Type B pancreatic cell (in vitro differentiated cells): ENCODE measurements at regions not wholly inside any gene's neighbourhood (a gene's known extent, or its start where the extent isn't known, plus 50 kb on each side); places are given as distances from the start of the nearest gene placed in this dataset.

Experiments
- DNase-seq: peaks from one replicate; pipeline ENCODE4 v3.0.0; 2021; ENCODE audit warnings: mixed read lengths; ENCODE audit not compliant: unreplicated experiment; ENCODE audit errors: extremely low spot score
- H3K27ac Mint-ChIP-seq: 2 replicates; pipeline ENCODE4 v1.8.0; 2021; ENCODE audit warnings: mild to moderate bottlenecking, mixed read lengths
- H3K27me3 Mint-ChIP-seq: 2 replicates; pipeline ENCODE4 v1.8.0; 2021; ENCODE audit warnings: mixed read lengths
- H3K36me3 Mint-ChIP-seq: 2 replicates; pipeline ENCODE4 v1.8.0; 2021; ENCODE audit warnings: mixed read lengths
- H3K4me1 Mint-ChIP-seq: one replicate; pipeline ENCODE4 v1.8.0; 2021; ENCODE audit warnings: mixed read lengths; ENCODE audit not compliant: unreplicated experiment
- H3K4me3 Mint-ChIP-seq: 2 replicates; pipeline ENCODE4 v1.8.0; 2021; ENCODE audit warnings: mild to moderate bottlenecking, mixed read lengths
- H3K9me3 Mint-ChIP-seq: 2 replicates; pipeline ENCODE4 v1.8.0; 2021; ENCODE audit warnings: mixed read lengths
- TF ChIP-seq, protein P1 (sequence below): fragments of 200-600 bp; sonication (generic); conservative IDR thresholded peaks from 2 replicates; pipeline ENCODE4 v1.5.0; 2021; ENCODE audit warnings: antibody characterized with exemption, mild to moderate bottlenecking

DNA sequence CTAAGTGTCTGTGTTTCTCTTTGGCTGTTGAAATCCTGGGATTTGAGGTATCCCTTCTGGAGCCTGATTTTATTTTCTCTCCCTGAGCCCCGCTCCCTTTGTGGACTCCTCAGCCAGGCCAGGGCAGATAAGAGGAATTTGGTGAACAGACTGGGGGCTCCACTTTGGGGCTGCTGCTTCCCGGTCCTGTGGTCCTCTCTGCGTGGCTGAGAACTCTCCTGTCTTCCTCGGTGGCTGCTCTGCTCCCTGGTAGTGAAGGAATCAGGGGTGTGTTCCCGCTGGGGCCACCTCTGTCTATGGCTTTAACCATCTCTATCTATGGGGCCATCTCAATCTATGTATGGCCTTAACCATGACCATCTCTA, 71.7 kb upstream of the SH3PXD2B start:
- TF ChIP-seq, protein P1, sequence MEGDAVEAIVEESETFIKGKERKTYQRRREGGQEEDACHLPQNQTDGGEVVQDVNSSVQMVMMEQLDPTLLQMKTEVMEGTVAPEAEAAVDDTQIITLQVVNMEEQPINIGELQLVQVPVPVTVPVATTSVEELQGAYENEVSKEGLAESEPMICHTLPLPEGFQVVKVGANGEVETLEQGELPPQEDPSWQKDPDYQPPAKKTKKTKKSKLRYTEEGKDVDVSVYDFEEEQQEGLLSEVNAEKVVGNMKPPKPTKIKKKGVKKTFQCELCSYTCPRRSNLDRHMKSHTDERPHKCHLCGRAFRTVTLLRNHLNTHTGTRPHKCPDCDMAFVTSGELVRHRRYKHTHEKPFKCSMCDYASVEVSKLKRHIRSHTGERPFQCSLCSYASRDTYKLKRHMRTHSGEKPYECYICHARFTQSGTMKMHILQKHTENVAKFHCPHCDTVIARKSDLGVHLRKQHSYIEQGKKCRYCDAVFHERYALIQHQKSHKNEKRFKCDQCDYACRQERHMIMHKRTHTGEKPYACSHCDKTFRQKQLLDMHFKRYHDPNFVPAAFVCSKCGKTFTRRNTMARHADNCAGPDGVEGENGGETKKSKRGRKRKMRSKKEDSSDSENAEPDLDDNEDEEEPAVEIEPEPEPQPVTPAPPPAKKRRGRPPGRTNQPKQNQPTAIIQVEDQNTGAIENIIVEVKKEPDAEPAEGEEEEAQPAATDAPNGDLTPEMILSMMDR, result no peak
- Mint-ChIP-seq H3K9me3 (peaks cover 17% of the 10 kb centered on the region), H3K4me3 (no peak overlapping the region), H3K36me3 (no peaks in the 10 kb centered on the region), H3K27ac (no peak overlapping the region), H3K4me1 (no peaks in the 10 kb centered on the region), H3K27me3 (peaks cover 3% of the 10 kb centered on the region)
- peak; percentile 34 for DNase-seq

DNA sequence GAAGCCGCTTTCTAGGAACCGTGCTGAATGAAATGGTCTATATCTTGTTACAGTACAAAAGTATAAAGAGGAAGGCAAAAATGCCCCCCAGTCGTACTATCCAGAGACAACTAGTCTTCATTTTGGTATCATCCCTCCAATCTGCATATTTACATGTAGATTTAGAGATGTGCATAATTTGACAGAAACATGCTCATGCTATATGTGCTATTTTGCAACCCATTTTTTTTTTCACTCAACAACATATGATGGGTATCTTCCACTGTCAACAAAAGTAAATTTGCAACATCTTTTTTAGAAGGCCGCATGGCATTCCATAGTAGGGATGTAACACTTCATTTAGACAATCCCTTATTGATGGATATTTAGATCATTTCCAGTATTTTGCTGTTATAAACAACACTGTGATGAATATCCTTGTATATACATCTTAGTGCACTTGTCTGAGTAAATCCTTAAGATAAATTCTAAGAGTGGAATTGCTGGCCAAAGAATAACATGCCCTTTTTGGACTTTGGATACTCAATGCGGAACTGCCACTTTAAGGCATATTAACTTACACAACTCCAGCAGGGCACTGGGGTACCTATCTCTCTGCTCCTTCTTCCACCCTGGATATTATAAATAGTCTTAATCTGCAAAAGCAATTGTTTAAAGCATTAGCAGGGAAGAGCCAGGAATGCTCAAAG, 71.1 kb upstream of the SH3PXD2B start:
- Mint-ChIP-seq H3K36me3 (no peaks in the 10 kb centered on the region), H3K27ac (no peak overlapping the region), H3K9me3 (peaks cover 19% of the 10 kb centered on the region), H3K27me3 (peaks cover 3% of the 10 kb centered on the region), H3K4me1 (no peaks in the 10 kb centered on the region), H3K4me3 (no peak overlapping the region)
- TF ChIP-seq, protein P1, result no peak
- no peak for DNase-seq

DNA sequence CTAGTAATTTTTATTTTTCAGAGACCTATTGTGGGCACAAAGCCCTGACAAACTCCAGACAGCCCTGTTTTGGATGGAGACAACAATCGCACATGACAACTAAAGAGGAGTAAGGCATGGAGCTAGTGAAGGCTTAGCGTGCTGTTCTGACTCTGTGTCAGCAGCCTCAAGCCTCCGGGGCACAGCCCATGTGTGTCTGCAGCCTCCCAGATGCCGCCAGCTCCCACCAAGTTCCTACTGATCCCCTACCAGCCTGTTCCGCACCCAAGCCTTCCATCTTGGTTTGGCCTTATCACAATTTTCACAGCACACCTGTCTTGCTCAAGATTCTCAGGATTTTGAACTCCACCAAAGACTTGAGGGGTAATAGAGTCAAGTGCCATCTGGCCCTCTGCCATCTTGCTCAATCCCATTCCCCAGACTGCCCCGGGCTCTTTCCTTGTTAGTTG, 70.3 kb upstream of the SH3PXD2B start:
- Mint-ChIP-seq H3K27me3 (peaks cover 3% of the 10 kb centered on the region), H3K27ac (no peak overlapping the region), H3K9me3 (peaks cover 19% of the 10 kb centered on the region), H3K36me3 (no peaks in the 10 kb centered on the region), H3K4me1 (no peaks in the 10 kb centered on the region), H3K4me3 (no peak overlapping the region)
- TF ChIP-seq, protein P1, result no peak
- DNase-seq, result peak; percentile 55

DNA sequence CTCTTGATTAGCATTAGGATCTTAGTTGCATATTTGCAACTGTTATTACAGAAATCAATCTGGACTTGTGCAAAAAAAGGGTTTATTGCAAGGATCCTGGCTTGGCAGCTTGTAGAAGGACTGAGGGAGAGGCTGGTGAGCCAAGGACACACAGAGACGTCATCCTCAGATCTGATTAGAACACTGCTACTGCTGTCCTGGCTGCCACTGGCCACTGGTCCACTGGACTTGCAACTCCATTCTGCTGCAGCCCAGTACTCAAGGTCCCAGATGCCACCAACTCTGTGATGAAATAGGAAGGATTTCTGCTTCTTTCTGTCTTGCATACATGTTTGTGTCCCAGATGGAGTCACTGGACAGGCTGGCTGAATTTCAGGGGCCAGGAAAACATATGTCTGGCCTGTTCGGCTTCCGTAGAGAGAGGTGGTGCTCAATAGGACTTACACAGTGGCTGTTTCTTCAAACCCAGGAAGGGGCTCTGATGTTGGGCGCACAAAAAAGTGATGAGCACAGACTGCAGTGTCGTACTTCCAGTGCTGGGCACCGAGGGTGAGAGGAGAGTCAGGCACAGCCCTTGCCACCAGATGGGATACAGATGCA, 68.9 kb upstream of the SH3PXD2B start:
- Mint-ChIP-seq H3K27me3 (peaks cover 4% of the 10 kb centered on the region), H3K9me3 (peaks cover 16% of the 10 kb centered on the region), H3K4me3 (no peak overlapping the region), H3K36me3 (no peaks in the 10 kb centered on the region), H3K4me1 (no peaks in the 10 kb centered on the region), H3K27ac (no peak overlapping the region)
- TF ChIP-seq, protein P1, result no peak
- DNase-seq, result no peak

DNA sequence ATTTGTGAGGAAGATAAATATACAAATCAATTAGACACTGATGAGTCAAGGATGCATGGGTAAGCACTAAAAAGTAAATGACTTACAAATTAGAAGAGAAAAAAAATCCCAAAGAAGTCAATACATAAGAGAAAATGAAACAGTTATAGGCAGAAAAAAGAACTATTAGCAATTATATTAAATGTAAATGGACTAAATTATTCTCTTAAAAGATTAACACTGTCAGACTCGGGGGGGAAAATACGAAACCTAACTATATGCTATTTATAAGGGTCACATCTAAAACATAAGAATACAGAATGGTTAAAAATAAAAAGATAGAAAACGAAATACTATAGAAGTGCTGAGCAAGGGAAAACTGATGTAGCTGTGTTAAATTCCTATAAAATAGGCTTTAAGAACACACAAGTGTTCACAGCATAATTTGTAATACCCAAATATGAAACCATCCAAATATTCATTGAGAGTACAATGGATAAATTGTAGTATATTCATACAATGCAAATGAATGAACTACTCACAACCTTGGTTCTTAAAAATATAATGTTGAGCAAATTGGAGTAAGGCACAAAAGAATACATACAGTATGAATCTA, 67.1 kb upstream of the SH3PXD2B start:
- Mint-ChIP-seq H3K27ac (no peak overlapping the region), H3K9me3 (peaks cover 15% of the 10 kb centered on the region)

More for the DNA sequence above, 67.1 kb upstream of the SH3PXD2B start:
- Mint-ChIP-seq H3K4me3 (no peak overlapping the region), H3K36me3 (no peaks in the 10 kb centered on the region), H3K27me3 (peaks cover 15% of the 10 kb centered on the region), H3K4me1 (no peaks in the 10 kb centered on the region)
- TF ChIP-seq, protein P1, result no peak
- DNase-seq, result no peak
